MCF 10A (cell line): ENCODE measurements at regions not wholly inside any gene's neighbourhood (a gene's known extent, or its start where the extent isn't known, plus 50 kb on each side); places are given as distances from the start of the nearest gene placed in this dataset.

Experiments used
- BruUV-seq: library from RNA; stranded (reverse); fragments of 400-500 nt; replicated peaks from 2 replicates; lab custom pipeline; 2021; lab: Mats Ljungman, UMichigan
- CTCF ChIA-PET: fragments of 300-600 bp; sonication (Branson Sonifier 250); formaldehyde crosslinking; extraction: SDS; loops from one replicate; lab custom pipeline; 2021; ENCODE audit warnings: antibody characterized with exemption, inconsistent platforms; lab: Yijun Ruan, JAX
- POLR2A ChIA-PET: fragments of 300-600, 350-650 bp; sonication (Branson Sonifier 250); formaldehyde crosslinking; extraction: SDS; loops from one replicate; lab custom pipeline; 2020; ENCODE audit warnings: antibody characterized with exemption, inconsistent platforms; lab: Yijun Ruan, JAX
- DNase-seq: peaks from one replicate; pipeline ENCODE4 v3.0.0-alpha.2; 2018; ENCODE audit not compliant: unreplicated experiment
- H3K27ac Mint-ChIP-seq: one replicate; pipeline ENCODE4 v1.8.0; 2022; ENCODE audit warnings: mild to moderate bottlenecking, low read depth, mixed read lengths; ENCODE audit not compliant: unreplicated experiment
- H3K27me3 Mint-ChIP-seq: one replicate; pipeline ENCODE4 v1.8.0; 2022; ENCODE audit warnings: mixed read lengths; ENCODE audit not compliant: insufficient read depth, unreplicated experiment
- H3K36me3 Mint-ChIP-seq: one replicate; pipeline ENCODE4 v1.8.0; 2022; ENCODE audit warnings: mild to moderate bottlenecking, moderate library complexity, mixed read lengths; ENCODE audit not compliant: insufficient read depth, unreplicated experiment
- H3K4me1 Mint-ChIP-seq: one replicate; pipeline ENCODE4 v1.8.0; 2022; ENCODE audit warnings: mixed read lengths; ENCODE audit not compliant: insufficient read depth, unreplicated experiment
- H3K4me3 Mint-ChIP-seq: one replicate; pipeline ENCODE4 v1.8.0; 2022; ENCODE audit warnings: mild to moderate bottlenecking, moderate library complexity, mixed read lengths; ENCODE audit not compliant: unreplicated experiment
- H3K9me3 Mint-ChIP-seq: one replicate; pipeline ENCODE4 v1.8.0; 2022; ENCODE audit warnings: mixed read lengths; ENCODE audit not compliant: unreplicated experiment
- CTCF ChIP-seq: fragments of 200-600 bp; IDR thresholded peaks from one replicate; pipeline ENCODE4 v1.8.0; 2022; ENCODE audit warnings: antibody characterized with exemption, mild to moderate bottlenecking; ENCODE audit not compliant: unreplicated experiment
- intact Hi-C: fragments of 100-400 bp; cut with micrococcal nuclease; formaldehyde crosslinking; loops from 2 replicates; pipeline ENCODE4 v1.14.1; 2022

GRCh38 chr1:57911427-57911826 lies 487.6 kb upstream of the DAB1 start:
- no peak overlapping the region for H3K27ac Mint-ChIP-seq
- intact Hi-C loops = no loop called here
- no peak for DNase-seq
- H3K36me3 Mint-ChIP-seq = no peaks in the 10 kb centered on the region
- ChIA-PET POLR2A (no interaction called here), CTCF (interaction anchor here (0.5 kb wide), 1 partner anchor 15 kb away, joined by 3 read pairs; no protein-coding TSS in a partner anchor)
- no peaks in the 10 kb centered on the region for H3K27me3 Mint-ChIP-seq
- no peak for TF ChIP-seq CTCF
- H3K4me1 Mint-ChIP-seq = no peaks in the 10 kb centered on the region
- H3K9me3 Mint-ChIP-seq = no peaks in the 10 kb centered on the region
- no TSS peak for BruUV-seq
- H3K4me3 Mint-ChIP-seq = no peak overlapping the region

GRCh38 chr1:57910782-57911181 lies 486.9 kb upstream of the DAB1 start:
- CTCF ChIA-PET = interaction anchor here (0.8 kb wide), 1 partner anchor 1626 kb away, joined by 3 read pairs; no protein-coding TSS in a partner anchor
- intact Hi-C loops = no loop called here
- H3K4me1 Mint-ChIP-seq = no peaks in the 10 kb centered on the region
- no peak overlapping the region for H3K4me3 Mint-ChIP-seq
- no peak overlapping the region for H3K27ac Mint-ChIP-seq
- TF ChIP-seq CTCF = no peak
- DNase-seq = no peak
- no peaks in the 10 kb centered on the region for H3K9me3 Mint-ChIP-seq
- no TSS peak for BruUV-seq
- no peaks in the 10 kb centered on the region for H3K36me3 Mint-ChIP-seq
- POLR2A ChIA-PET = no interaction called here
- no peaks in the 10 kb centered on the region for H3K27me3 Mint-ChIP-seq

GRCh38 chr1:57910305-57910704 lies 486.4 kb upstream of the DAB1 start:
- no peak overlapping the region for H3K4me3 Mint-ChIP-seq
- H3K36me3 Mint-ChIP-seq = no peaks in the 10 kb centered on the region
- ChIA-PET POLR2A (no interaction called here), CTCF (interaction anchor here (0.8 to 1.0 kb wide), 2 partner anchors 9 to 1626 kb away, joined by 3 to 5 read pairs; no protein-coding TSS in a partner anchor)
- no peak overlapping the region for H3K27ac Mint-ChIP-seq
- intact Hi-C loops = no loop called here
- no peak for TF ChIP-seq CTCF
- no peaks in the 10 kb centered on the region for H3K4me1 Mint-ChIP-seq
- H3K9me3 Mint-ChIP-seq = no peaks in the 10 kb centered on the region
- BruUV-seq = no TSS peak
- H3K27me3 Mint-ChIP-seq = no peaks in the 10 kb centered on the region
- no peak for DNase-seq

- TF ChIP-seq CTCF = no peak
- no peak overlapping the region for H3K4me3 Mint-ChIP-seq
- no TSS peak for BruUV-seq
- POLR2A ChIA-PET = no interaction called here
- no peak overlapping the region for H3K27ac Mint-ChIP-seq
- intact Hi-C loops = no loop called here
- no peak for DNase-seq
- CTCF ChIA-PET = interaction anchor here (0.6 kb wide), 1 partner anchor 971 kb away, joined by 4 read pairs; no protein-coding TSS in a partner anchor
- no peaks in the 10 kb centered on the region for H3K27me3 Mint-ChIP-seq
- no peaks in the 10 kb centered on the region for H3K36me3 Mint-ChIP-seq
- H3K9me3 Mint-ChIP-seq = no peaks in the 10 kb centered on the region
- H3K4me1 Mint-ChIP-seq = no peaks in the 10 kb centered on the region
These were observed 484.5 kb upstream of the DAB1 start for GRCh38 chr1:57908147-57908890.
